Stimulated activated CD4-positive, alpha-beta T cell treated with anti-CD3 and anti-CD28 coated beads, Interleukin-1b, Interleukin-23, amount 100 ng/mL, for 48 hours (primary cell): ENCODE measurements at regions not wholly inside any gene's neighbourhood (a gene's known extent, or its start where the extent isn't known, plus 50 kb on each side); places are given as distances from the start of the nearest gene placed in this dataset.
"Not testable (repeated sequence)": the region's sequence is repeated elsewhere in the genome, so short reads cannot be mapped to it uniquely, and the experiment has no call there.

Source experiments
- DNase-seq: peaks from one replicate; pipeline ENCODE4 v3.0.0-alpha.2; 2020

DNA sequence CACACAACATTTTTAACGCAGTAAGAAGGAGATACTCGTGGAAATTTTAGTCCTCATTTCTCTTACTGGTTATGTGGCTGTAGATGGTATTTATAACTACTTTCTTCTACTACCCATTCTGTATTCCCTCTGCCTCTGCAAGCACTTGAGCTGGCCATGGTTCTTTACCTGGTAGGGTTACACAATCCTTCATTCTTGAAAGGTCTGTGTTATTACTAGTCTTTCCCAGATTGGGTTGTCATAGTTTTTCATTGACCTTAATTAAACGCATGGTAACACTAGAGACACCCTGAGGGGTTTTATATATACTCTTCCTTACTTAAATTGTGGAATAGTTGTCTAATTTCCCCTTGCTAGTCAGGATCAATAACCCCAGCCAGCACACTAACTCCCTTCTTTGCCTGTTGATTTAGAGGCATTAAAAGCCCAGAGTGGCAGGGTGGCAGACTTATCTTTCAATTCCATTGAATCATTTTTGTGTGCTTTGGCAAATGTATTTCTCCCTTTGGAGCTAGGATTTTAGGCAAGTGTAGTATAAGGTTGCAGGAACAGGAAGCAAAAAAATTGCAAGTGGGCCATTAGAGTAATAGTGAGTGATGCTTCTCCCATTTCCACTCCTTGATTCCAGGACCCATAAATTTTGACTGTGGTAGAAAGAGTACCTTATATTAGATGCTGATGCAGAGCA lies 113.6 kb upstream of the EMCN start:
- DNase-seq, result no peak

DNA sequence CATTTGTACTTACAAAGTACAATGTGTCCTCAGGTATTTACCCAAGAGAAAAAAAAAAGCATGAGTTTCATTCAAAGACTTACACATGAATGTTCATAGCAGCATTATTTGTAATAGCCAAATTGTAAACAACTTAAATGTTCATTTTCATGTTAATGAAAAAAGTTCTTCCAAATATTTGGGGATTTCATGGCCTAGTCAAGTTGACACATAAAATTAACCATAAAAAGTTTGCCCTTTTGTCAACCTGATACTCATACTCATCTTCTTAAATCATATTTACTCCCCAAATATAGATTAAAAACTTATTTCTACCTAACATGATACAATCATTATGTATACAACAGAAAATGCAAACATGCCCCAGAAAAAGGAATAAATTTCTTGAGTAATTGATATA lies 112.5 kb upstream of the EMCN start:
- DNase-seq, result no peak

DNA sequence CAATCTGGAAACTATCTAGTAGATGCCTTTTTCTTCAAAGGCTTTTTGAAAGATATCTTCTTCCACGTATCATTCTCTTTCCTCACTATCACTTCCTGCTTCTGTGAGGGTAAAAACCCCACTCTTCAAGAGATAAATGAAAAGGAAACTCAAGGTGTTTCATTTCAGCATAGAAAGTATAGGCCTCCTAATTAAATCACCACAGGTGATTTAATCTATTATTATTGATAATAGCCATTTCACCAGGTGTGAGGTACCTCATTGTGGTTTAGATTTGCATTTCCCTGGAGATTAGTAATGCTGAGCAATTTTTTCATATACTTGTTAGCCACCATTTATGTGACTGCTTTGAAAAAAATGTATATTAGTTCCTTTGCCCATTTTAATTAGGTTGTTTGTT lies 92.0 kb upstream of the EMCN start:
- DNase-seq, result no peak

DNA sequence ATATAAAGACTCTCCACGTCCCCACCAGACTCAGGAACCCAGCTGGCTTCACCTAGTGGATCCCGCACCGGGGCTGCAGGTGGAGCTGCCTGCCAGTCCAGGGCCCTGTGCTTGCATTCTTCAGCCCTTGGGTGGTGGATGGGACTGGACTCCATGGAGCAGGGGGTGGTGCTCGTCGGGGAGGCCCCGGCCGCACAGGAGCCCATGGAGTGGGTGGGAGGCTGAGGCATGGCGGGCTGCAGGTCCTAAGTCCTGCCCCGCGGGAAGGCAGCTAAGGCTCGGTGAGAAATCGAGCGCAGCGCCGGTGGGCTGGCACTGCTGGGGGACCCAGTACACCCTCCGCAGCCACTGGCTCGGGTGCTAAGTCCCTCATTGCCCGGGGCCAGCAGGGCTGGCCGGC lies 90.8 kb upstream of the EMCN start:
- not testable (repeated sequence) for DNase-seq

DNA sequence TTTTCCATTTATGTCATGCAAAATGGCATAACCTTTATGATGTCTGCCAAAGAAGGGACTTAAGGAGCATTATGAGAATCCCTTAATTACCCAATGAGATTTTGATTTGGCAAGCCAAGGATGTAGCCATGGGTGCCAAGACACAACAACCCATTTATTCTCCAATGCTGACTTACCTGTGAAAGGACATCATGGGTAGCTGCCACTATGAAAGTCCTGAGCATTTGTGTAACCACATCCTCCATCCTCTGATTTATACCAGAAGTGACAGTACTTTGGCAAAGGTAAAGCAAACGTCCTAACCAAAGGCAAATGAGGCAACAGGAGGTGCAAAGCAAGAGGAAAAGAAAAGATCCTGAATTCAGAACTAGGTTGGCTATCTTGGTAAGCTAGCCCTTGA lies 87.3 kb upstream of the EMCN start:
- no peak for DNase-seq

DNA sequence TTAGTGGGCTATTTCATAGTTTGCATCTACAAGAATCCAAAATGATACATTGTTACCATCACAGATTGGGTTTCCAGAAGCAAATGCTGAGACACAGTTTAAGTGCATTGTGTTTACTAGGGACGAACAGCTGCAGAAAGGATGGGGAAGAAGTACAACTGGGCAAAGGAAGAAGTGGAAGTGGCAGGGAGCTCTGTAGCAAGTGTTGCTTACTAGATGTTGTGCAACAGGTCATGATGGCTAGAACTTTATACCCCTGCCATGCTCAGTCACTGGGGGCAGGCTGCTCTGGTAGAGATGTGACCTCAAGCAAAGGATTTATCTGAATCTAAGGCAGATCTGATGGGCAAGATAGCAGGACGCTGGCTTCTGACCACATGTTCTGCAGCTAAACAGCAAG lies 76.1 kb upstream of the EMCN start:
- no peak for DNase-seq

DNA sequence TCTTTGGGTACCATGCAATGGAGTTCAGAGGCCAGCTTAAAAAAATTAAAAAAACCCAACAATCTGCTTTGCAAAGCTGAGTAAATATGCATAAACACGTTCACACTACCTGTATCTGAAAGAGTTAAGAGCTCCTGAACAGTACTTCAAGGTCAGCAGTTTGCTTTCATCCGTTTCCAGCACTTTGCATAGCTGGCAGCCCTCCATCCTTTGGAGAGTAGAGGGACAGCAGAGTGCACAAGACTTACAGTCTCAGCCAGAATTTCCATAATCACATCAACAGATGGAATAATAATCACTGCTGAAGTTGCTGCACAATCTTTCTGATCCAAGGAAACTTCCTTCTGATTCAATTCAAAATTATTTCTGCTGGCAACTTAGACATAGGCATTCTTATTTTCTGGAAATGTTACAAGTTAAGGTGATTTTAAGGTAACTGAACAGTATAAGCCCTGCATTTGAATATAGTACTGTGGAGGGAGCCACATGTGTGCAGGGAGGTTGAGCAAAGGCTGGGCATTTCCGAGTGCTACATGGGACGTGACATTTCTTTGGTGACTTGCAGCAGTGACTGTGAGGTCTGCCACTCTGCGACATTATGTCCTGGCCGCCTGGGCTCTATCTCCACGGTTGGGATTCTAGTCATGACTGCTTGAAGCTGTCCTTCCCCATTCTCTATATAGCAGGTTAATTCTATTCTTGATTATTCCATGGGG lies 73.5 kb upstream of the EMCN start:
- DNase-seq, result no peak

DNA sequence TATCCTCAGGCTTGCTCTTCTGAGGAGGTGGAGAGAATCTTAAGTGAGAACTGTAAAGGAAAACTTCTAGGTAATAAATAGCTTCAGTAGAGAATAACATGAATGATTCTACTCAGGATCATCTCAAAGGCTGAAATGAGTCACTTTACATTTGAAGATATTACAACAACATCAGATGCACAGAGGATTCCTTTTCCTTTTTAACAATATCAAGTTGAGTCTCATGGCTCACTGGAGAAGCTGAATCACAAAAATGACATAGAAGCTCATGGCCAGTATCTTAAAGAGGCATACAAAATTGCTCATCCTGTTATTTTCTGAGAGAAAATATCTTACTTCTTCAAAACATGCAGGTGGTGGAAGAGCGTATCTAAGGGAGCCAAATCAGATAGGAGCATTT lies 72.5 kb upstream of the EMCN start:
- DNase-seq, result no peak

DNA sequence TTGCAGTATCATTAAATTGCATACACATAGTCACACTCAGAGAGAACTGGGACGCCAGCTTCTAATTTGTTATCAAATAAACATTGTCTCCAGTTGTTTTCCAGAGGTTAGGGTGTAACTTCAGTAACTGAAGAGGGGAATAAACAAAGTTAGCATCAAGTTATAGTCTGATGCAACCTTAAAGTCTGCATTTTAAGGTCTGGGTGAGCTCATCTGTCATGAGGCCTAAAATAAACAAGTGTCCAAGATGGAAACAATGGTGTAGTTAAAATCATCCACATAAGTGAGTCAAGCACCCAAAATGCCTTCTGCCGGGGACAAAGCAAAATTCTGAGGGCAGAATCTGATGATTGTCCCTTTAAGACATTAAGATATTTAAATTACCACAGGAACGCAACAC lies 70.3 kb upstream of the EMCN start:
- no peak for DNase-seq

DNA sequence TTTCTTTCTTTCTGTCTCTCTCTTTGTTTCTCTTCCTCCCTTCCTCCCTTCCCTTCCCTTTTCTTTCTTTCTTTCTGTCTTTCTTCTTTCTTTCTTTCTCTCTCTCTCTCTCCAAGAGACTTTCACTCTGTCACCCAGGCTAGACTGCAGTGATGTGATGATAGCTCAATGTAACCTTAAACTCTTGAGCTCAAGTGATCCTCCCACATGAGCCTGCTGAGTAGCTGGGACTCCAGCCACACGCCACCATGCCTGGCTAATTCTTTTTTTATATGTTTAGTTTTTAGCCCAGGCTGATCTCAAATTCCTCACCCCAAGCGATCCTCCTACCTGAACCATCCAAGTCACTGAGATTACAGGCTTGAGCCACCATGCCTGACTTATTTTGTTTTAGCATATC lies 64.3 kb upstream of the EMCN start:
- no peak for DNase-seq

DNA sequence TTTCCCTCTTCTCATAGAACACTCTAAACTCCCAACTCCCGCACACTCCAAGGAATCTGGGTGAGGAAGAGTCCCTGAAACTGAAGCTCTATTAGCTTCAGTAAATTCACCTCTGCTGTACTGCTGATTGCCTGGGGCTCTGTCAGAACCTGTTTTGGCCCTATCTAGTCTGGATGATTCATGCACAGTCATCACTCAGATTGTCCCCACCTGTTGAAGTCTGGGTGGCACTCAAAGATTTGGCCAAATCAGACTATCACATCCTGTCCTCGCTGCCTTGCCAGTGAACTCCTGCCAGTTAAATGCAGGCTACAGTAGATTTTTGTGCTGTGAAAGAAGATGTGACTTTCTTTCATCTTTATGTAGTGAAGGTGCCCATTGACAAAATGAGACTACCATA lies 63.5 kb upstream of the EMCN start:
- DNase-seq, result no peak

DNA sequence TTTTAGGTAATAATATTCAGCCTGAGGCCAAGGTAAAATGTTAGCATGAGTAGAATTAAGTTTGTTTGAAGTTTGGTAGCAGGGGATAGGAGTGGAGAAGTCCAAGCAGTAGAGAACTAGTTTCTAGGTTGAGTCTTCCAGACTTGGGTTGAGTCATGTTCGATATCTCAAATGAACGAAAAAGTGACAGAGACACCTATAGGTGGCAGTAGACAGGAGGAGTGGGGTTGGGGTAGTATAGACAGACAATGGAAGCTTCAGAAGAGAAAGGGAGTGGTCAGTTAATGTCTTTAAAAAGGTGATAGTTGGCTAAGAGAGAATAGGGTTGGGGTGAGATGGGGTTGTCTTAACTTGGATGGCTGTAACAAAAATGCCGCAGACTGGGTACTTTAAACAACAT lies 58.7 kb upstream of the EMCN start:
- no peak for DNase-seq

DNA sequence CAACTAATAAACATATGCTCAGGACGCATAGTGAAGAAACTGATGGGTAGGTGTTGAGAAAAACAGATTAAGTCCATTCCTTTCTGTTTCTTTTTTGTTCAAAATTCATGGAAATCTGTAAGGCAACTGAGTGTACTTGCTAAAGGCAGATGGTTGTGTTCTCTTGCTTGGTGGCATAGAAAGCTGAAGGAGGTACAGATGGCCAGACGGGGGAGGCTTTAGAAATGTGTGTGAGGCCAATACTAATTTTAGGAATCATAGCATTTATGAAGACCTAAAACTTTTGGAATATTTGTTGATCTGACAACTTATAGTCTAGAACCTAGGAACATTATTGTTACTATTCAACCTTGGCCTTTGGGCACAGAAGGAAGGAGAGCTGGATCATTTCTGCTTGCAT lies 56.8 kb upstream of the EMCN start:
- DNase-seq, result no peak

DNA sequence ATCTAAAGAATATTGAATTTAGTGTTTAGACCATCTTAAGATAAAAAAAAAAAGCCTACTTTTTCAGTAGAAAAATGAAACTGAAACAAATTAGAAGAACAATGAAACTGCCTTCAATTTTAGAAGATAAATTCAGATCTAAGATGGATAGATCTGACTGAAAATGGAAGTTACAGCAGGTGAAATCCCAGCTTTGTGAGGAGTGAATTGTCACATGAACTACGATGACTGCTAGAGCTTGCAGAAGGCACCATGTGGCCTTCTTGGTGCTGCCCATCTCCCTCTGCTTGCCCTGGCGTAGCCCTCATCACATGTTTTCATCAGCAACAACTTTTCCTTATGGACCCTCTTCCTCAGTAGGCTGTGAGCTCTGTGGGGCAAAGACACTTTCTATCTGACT lies 51.4 kb upstream of the EMCN start:
- no peak for DNase-seq
